ENCODE measurements at regions not wholly inside any gene's neighbourhood (a gene's known extent, or its start where the extent isn't known, plus 50 kb on each side); places are given as distances from the start of the nearest gene placed in this dataset.

DNA sequence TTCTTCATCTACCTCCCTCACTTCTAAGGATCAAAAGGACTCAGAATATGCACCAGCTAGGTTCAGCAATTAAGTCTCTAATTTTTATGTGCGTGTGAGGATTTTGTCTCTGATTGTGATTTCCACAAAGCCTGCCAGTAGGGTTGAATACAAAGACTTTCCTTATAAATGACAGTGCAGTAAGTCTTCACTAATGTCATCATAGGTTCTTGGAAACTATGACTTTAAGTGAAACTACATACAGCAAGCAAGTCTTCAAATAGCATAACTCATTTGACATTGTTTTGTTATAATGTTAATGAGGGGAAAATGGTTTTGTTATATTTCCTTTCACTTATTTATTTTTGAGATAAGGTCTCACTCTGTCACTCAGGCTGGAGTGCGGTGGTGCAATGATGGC is 526.3 kb upstream of the DCC start:
- TF ChIP-seq, protein P1, sequence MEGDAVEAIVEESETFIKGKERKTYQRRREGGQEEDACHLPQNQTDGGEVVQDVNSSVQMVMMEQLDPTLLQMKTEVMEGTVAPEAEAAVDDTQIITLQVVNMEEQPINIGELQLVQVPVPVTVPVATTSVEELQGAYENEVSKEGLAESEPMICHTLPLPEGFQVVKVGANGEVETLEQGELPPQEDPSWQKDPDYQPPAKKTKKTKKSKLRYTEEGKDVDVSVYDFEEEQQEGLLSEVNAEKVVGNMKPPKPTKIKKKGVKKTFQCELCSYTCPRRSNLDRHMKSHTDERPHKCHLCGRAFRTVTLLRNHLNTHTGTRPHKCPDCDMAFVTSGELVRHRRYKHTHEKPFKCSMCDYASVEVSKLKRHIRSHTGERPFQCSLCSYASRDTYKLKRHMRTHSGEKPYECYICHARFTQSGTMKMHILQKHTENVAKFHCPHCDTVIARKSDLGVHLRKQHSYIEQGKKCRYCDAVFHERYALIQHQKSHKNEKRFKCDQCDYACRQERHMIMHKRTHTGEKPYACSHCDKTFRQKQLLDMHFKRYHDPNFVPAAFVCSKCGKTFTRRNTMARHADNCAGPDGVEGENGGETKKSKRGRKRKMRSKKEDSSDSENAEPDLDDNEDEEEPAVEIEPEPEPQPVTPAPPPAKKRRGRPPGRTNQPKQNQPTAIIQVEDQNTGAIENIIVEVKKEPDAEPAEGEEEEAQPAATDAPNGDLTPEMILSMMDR (IDR thresholded peaks at IDR 0.05) = no peak
- TF ChIP-seq POLR2A (IDR thresholded peaks at IDR 0.05) = no peak

All from ovary (tissue), 3 donors.